Mucosa of stomach (tissue), 1 donor: ENCODE measurements at regions not wholly inside any gene's neighbourhood (a gene's known extent, or its start where the extent isn't known, plus 50 kb on each side); places are given as distances from the start of the nearest gene placed in this dataset.

Experiments
- H3K27me3 ChIP-seq: one replicate; pipeline ENCODE4 v1.7.0; 2013; ENCODE audit warnings: mild to moderate bottlenecking, low read length; ENCODE audit not compliant: control insufficient read depth, insufficient read depth
- H3K36me3 ChIP-seq: one replicate; pipeline ENCODE4 v1.7.0; 2013; ENCODE audit warnings: low read length; ENCODE audit not compliant: control insufficient read depth, insufficient read depth
- H3K4me1 ChIP-seq: one replicate; pipeline ENCODE4 v1.7.0; 2013; ENCODE audit warnings: mild to moderate bottlenecking, low read length; ENCODE audit not compliant: control insufficient read depth, insufficient read depth
- H3K4me3 ChIP-seq: one replicate; pipeline ENCODE4 v1.7.0; 2013; ENCODE audit warnings: low read length
- H3K9ac ChIP-seq: one replicate; pipeline ENCODE4 v1.7.0; 2013; ENCODE audit warnings: mild to moderate bottlenecking, low read length, moderate library complexity
- H3K9me3 ChIP-seq: one replicate; pipeline ENCODE4 v1.7.0; 2013; ENCODE audit warnings: mild to moderate bottlenecking, low read length, moderate library complexity; ENCODE audit not compliant: control insufficient read depth
- donor health status: Pancreatic carcinoma.

DNA sequence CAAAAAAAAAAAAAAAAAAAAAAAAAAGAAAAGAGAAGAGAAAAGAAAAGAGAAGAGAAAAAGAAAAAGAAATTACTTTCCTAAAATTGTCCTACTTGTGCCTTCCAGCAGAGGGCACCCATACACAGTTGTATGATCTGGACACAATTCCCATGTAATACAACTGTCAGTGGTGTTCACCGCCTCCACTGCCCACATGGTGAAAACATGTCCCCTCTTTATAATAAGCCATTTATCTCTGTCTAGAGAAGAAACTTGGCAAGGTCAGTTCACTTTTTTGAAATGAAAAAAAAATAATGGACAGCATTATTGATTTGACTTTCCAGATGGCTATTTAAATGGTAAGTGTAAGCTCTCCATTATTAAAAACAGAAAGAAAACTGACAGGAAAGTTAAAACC lies 459.4 kb downstream of the GBE1 start:
- H3K36me3 ChIP-seq = no peaks in the 10 kb centered on the region
- no peaks in the 10 kb centered on the region for H3K4me1 ChIP-seq
- no peaks in the 10 kb centered on the region for H3K9me3 ChIP-seq
- no peak overlapping the region for H3K4me3 ChIP-seq
- H3K27me3 ChIP-seq = no peaks in the 10 kb centered on the region
- H3K9ac ChIP-seq = no peak overlapping the region

DNA sequence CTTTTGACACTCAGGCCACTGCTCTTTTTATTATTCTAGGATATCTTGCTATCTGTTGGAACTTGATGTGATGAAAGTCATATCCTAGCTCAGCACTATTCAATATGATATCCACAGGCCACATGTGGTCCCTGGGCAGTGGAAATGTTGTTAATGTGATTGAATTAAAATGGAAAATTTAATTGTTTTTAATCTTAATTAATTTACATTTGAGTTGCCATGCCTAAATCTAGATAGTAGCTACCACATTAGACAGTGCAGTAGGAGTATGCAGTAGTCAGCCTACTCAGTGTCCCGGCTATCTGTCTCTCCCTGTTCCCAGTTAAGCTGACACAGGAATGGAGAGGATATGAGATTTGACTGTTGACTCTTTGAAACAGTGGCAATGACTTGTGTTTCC lies 460.2 kb downstream of the GBE1 start:
- Histone ChIP-seq H3K9ac (no peak overlapping the region), H3K4me3 (no peak overlapping the region), H3K36me3 (no peaks in the 10 kb centered on the region), H3K27me3 (no peaks in the 10 kb centered on the region), H3K4me1 (no peaks in the 10 kb centered on the region), H3K9me3 (no peaks in the 10 kb centered on the region)

DNA sequence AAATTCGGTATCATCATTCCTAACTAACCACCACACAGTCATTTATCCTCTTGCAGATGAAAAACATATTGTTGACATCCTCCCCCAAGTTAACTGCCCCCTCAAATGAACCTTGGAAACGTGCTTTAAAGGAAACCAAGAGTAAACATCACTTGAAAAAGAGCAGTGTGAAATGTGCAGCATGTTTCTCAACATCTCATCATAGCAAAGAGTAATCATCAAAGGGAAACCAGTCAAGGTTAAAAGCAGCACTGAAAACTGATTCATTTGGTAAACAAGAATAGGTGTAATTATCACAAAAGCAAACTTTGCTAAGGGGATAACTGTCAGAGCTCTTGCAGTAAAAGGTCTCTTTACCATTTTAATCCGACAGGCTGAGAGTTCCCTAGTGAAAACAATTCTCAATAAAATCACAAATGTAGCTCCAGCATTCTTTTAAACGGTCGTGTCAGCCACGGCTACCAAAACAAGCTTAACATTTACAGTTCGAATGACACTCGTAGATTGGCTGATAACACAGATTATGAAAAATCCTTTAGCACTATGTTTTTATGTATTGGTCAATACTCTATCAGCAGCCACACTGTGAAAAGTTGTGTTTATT lies 461.0 kb downstream of the GBE1 start:
- Histone ChIP-seq H3K4me3 (no peak overlapping the region), H3K4me1 (no peaks in the 10 kb centered on the region), H3K9ac (no peak overlapping the region), H3K27me3 (no peaks in the 10 kb centered on the region), H3K36me3 (no peaks in the 10 kb centered on the region), H3K9me3 (no peaks in the 10 kb centered on the region)

DNA sequence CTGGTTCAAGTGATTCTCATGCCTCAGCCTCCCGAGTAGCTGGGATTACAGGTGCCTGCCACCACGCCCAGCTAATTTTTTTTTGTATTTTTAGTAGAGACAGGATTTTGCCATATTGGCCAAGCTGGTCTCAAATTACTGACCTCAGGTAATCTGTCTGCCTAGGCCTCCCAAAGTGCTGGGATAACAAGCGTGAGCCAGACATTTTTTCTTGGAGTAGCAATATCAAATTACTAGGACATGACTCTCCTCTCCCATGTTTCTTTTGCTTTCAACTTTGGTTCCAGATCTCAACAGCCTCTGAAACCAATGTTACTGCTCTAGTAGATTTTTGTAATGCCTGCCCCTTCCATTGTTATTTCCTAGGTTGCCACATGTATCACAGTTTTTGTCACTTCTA lies 462.0 kb downstream of the GBE1 start:
- no peak overlapping the region for H3K9ac ChIP-seq
- H3K9me3 ChIP-seq = no peaks in the 10 kb centered on the region
- no peak overlapping the region for H3K4me3 ChIP-seq
- no peaks in the 10 kb centered on the region for H3K36me3 ChIP-seq
- no peaks in the 10 kb centered on the region for H3K4me1 ChIP-seq
- H3K27me3 ChIP-seq = no peaks in the 10 kb centered on the region

DNA sequence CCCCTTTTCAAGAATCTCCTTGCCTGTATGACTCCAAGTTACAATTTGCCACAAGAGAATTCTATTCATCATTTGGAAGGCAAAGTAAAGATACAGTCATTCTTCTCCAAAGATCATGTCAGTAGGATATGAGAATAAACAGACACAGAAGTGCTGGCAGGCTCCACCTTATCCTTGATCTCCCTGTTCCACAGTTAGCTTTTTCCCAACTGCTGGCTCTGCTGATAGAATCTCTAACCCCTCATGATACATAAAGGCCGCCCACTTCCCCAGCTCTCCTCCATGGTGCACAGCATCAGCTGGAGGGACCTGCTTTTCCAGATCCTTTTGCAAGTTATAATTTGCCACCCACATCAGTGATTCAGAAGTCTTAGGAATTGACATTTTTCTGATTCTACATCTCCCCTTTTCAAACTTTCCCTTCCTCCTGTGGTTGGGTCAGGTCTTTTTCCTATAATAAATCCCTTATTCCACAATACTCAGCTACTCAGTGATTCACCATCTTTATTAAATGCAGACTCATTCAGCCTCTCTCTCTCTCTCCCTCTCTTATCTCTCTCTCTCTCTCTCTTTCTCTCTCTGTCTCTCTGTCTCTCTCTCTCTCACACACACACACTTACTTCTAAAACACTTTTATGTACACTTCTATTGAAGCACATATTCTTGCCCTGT lies 465.4 kb downstream of the GBE1 start:
- Histone ChIP-seq H3K4me3 (no peak overlapping the region), H3K27me3 (no peaks in the 10 kb centered on the region), H3K36me3 (no peaks in the 10 kb centered on the region), H3K4me1 (no peaks in the 10 kb centered on the region), H3K9ac (no peak overlapping the region), H3K9me3 (no peaks in the 10 kb centered on the region)

DNA sequence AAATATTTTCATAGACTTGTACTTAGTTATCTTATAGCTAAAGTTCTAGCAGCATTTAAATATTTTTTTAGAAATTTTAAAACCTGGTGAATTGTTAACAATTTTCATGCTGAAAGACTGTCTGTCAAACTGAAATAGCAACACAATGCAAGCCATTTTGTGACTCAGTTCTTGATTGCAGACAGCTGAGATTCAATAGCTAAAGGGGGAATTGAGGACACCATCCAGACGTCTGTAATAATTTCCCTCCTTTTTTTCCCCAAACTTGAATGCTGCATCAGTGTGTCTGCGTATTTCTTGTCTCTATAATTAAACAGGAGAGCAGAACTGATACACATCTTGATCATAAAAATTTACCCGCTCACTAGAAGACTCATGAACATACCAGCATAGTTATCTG lies 468.3 kb downstream of the GBE1 start:
- H3K36me3 ChIP-seq = no peaks in the 10 kb centered on the region
- no peak overlapping the region for H3K4me3 ChIP-seq
- H3K4me1 ChIP-seq = no peaks in the 10 kb centered on the region
- H3K27me3 ChIP-seq = no peaks in the 10 kb centered on the region
- no peak overlapping the region for H3K9ac ChIP-seq
- no peaks in the 10 kb centered on the region for H3K9me3 ChIP-seq

DNA sequence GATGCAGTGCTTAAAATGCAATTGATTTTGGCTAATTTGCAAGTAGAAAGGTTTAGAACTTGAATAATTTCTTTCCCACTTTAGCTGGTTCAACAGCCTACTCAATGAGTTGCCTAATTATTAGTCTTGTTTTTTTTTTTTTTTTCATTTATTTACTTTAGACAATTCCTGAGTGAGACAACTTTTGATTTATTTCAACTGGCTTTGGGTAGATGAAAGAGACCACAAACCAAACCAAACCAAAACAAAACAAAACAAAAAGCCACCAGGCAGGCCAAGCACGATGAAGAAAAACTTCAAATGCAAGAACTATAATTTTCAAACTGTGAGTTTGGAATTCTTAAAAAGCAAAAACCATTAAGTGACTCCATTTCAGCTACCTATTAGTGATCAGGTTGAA lies 469.9 kb downstream of the GBE1 start:
- Histone ChIP-seq H3K36me3 (no peaks in the 10 kb centered on the region), H3K4me1 (no peaks in the 10 kb centered on the region), H3K27me3 (no peaks in the 10 kb centered on the region), H3K4me3 (no peak overlapping the region), H3K9ac (no peak overlapping the region), H3K9me3 (no peaks in the 10 kb centered on the region)

DNA sequence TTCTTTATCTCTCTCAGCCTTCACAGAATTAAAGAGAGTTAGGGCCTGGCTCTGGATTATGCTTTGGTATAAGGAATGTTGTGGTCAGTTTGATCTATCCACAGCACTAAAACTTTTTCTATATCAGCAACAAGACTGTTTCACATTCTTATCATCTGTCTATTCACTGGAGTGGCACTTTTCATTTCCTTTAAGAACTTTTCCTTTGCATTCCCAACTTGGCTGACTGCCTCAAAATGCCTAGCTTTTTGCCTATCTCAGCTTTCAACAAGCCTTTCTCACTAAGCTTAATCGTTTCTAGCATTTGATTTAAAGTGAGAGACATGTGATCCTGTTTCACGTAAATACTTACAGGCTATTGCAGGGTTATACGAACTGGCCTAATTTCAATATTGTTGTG lies 471.8 kb downstream of the GBE1 start:
- H3K4me1 ChIP-seq = no peaks in the 10 kb centered on the region
- H3K4me3 ChIP-seq = no peak overlapping the region
- no peaks in the 10 kb centered on the region for H3K9me3 ChIP-seq
- H3K36me3 ChIP-seq = no peaks in the 10 kb centered on the region
- no peaks in the 10 kb centered on the region for H3K27me3 ChIP-seq
- no peak overlapping the region for H3K9ac ChIP-seq

DNA sequence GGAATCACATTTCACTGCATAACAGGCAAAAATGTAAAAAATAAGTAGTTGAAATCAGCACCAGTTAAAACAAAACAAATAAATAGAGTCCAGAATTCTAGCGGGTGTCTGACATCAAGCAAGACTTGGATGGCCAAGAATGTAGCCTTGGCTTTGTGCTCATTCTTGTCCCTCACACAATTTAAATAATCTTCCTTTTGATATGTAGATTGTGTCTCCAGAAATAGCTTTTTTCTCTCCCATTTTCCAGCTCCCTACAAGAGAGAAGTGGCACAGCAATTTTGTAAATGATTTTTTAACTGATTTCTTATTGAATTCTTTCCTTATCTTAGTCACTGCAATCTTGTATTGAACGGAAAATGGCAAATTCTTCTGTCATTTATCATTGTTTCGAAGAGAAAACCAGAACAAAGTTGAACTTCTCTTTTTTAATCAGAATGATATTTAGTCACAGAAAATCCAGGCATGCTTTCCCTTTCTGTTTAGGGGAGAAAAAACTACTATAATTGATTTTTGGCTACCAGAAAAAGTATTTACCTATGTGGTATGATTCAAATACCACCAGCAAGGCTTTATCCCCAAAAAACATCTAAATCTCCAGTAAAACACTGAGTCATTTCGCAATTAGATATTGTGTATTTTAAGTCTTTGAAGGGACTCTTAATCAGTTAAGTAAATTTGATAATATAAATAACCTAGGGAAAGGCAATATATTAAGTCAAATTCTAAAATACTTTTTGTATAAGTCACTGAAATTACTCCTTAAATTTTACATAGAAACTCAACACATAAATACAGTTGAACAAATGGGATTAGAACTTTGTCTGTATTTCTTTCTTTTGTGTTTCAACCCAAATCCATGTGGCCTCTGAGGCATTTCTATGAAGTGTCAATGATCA lies 481.7 kb downstream of the GBE1 start:
- H3K4me3 ChIP-seq = no peak overlapping the region
- H3K9ac ChIP-seq = no peak overlapping the region
- no peaks in the 10 kb centered on the region for H3K27me3 ChIP-seq

DNA sequence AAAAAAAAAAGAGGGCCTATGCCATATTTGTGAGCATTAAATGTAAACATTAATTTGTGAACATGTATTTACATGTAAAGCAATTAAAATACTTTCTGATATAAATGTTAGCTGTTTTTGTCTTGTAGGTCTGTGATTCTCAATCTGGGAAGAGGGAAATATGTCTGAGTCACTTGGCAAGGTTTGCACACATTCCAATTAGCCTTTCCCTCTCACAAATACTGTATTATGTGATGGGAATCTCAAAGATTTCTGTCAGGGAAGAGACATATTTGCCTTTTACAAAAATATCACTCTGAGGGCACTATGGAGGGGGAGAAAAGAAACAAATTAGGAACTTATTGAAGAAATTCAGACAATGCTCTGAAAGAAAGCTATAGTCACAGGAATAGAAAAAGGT lies 483.6 kb downstream of the GBE1 start:
- no peak overlapping the region for H3K9ac ChIP-seq
- no peaks in the 10 kb centered on the region for H3K27me3 ChIP-seq
- H3K4me3 ChIP-seq = no peak overlapping the region
- H3K36me3 ChIP-seq = no peaks in the 10 kb centered on the region
- H3K4me1 ChIP-seq = no peaks in the 10 kb centered on the region
- H3K9me3 ChIP-seq = no peaks in the 10 kb centered on the region

More for the DNA sequence above, 481.7 kb downstream of the GBE1 start:
- H3K4me1 ChIP-seq = no peaks in the 10 kb centered on the region
- no peaks in the 10 kb centered on the region for H3K36me3 ChIP-seq
- H3K9me3 ChIP-seq = no peaks in the 10 kb centered on the region

DNA sequence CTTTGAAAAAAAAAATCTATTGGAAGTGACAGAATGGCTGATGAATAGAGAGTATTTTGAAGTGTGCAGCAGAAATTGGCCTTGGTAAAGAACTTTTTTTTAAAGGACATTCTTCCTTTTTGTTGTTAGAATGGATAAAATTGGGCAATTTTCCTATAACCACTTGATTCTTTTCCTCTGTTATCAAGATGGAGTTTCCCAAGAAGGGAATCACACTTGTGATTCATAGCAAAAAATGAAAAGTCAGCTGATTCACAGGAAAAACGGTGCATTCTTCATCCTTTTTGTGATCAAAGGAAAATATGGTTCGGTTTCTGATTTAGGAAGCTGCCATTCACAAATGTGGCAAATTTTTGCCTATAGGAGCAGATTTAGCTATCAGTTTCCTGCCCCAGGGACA lies 486.8 kb downstream of the GBE1 start:
- Histone ChIP-seq H3K4me3 (no peak overlapping the region), H3K9me3 (no peaks in the 10 kb centered on the region), H3K9ac (no peak overlapping the region), H3K36me3 (no peaks in the 10 kb centered on the region), H3K4me1 (no peaks in the 10 kb centered on the region), H3K27me3 (no peaks in the 10 kb centered on the region)

DNA sequence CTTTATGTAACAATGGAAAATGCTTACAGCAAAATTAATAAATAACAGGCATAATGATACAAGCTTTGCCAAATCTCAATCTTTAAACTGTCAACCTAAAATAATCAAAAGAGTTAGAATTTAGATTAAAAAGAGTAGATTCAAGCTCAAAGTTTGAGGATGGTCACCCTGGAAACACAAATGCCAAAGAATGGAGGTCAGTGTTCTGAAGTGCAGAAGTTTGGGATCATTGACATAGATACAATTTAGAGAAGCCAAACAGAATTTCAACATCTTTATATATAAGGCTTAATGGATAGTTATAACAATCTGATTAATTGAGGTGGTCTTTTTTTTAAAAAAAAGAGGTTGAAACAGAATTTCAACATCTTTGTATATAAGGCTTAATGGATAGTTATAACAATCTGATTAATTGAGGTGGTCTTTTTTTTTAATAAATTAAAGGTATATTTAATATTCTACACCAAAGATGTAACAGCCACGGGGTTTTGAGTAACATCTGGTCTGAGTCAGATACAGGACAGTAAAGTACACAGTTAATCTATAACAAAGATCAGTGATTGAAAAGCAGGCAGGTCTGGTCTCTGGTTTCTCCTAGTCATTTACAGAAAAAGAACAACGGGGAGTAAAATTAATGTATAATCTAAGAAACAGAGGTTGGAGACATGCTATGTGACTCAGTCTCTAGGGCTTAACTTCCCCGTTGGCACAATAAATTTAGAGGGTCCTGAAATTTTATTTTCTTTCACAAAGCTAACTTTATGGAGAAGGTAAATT lies 490.7 kb downstream of the GBE1 start:
- Histone ChIP-seq H3K4me3 (no peak overlapping the region), H3K9me3 (no peaks in the 10 kb centered on the region), H3K36me3 (no peaks in the 10 kb centered on the region)

More for the DNA sequence above, 490.7 kb downstream of the GBE1 start:
- no peak overlapping the region for H3K9ac ChIP-seq
- no peaks in the 10 kb centered on the region for H3K27me3 ChIP-seq
- no peaks in the 10 kb centered on the region for H3K4me1 ChIP-seq
